Eye (tissue), 1 donor: ENCODE measurements at regions not wholly inside any gene's neighbourhood (a gene's known extent, or its start where the extent isn't known, plus 50 kb on each side); places are given as distances from the start of the nearest gene placed in this dataset.
A peak's percentile ranks its signal among the peaks of the same experiment; 100 is the strongest.

ENCODE experiments used
- DNase-seq: peaks from one replicate; pipeline ENCODE4 v3.0.0-alpha.2; 2015

GRCh38 chr15:62757535-62757934 lies 285.0 kb upstream of the TPM1 start:
- DNase-seq: peak; percentile 32

DNA sequence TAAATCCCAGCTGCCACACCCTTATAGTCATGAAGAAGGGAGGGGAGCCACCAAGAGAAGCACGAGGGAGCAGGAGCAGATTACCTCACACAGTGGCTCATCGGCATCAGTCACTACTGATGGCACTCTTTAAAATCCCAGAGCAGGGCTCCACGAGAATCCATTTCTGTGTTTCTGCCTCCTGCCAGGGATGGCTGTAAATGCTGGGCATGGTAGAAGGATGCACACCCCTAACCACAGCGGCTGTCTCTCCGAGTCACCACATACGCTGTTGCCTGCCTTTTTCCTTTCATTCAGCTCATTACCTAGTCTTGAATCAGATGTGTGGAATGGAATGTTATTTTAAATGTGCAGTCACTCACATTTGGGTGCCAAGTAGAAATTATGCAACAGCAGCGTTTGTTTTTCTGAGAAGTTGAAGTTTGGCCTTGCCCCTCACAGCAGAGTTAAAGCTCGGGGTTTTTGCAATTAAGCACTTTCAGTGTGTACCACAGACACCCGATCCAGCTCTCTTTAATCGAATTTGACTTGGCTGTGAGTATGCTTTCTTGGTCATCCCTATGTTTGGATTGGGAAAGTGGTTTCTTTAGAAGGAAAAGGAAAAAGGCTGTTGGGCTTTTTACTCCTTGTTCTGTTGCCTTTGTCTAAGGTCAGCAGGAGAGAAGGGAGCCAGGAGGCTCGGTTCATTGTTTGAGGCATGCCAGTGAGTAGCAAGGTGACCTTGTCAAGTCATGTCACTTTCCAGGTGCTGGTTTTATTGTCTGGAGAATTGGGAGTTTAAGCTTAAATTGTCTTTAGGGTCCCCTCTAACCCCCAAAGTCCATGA lies 284.2 kb upstream of the TPM1 start:
- DNase-seq: peak; percentile 86

GRCh38 chr15:62758952-62759349 lies 283.6 kb upstream of the TPM1 start:
- DNase-seq: no peak

- no peak for DNase-seq
These were observed 282.0 kb upstream of the TPM1 start for GRCh38 chr15:62760538-62760937.

DNA sequence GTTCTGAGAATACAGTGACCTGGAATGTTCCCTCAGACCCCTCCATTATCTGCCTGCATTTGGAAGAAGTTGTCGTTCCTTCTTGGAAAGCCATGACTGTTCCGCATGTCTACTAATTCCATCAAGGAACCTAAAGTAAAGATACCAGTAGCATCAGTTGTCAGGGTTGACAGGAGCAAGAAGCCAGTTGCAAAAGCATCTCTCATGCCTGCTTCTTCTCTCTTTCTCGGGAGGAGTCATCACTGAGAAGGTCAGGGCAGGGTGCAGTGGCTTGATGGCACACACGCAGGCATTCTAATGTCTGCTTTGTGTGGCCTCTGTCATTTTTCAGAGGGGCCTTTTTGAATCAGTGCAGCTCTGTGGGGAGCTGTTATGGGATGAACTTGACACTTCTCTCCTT lies 276.6 kb upstream of the TPM1 start:
- no peak for DNase-seq

- no peak for DNase-seq
These were observed 275.9 kb upstream of the TPM1 start for GRCh38 chr15:62766599-62766998.

DNA sequence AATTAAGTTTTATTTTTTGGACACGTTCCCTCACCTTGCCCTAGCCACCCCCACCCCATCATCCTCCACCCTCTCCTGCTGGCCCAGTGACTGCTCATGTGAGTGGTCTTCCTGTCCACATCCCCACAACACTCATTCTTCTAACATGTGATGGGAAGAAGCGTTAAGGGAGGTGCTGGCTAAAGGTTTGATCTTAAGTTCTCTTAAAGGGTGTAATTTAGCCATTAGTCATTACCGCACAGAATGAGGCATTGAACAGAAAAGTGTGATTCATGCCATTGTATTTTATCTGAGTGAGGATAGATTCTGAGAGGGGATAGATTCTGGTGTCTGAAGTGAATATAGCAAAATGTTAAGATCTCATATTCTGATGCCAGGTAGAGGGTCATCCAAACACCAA lies 272.9 kb upstream of the TPM1 start:
- DNase-seq: no peak

DNA sequence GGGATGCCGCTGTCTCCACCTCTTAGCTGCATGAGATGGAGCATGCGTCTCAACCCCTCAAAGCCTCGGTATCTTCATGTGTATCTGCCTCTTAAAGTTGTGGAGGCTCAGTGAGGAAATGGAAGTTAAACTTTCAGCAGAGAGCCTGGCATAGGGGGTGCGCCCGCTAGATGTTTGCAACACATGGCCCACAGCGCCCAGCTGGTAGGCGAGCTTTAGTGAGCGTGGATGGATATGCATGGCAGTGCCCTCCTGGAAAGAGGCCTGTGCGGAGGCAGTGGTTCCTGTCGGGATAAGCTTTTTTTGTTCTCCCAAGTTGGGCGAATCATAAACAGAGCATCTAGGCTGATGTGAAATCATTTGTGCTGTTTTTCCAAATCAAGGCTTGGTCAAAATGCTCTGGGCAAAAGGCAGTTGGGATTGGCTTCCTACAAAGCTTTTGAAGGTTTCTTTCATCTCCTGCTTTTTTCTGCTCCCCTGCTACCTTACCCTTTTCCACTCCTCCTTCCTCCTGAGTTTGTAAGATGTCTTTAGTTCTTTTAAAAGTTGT lies 272.4 kb upstream of the TPM1 start:
- DNase-seq: no peak

DNA sequence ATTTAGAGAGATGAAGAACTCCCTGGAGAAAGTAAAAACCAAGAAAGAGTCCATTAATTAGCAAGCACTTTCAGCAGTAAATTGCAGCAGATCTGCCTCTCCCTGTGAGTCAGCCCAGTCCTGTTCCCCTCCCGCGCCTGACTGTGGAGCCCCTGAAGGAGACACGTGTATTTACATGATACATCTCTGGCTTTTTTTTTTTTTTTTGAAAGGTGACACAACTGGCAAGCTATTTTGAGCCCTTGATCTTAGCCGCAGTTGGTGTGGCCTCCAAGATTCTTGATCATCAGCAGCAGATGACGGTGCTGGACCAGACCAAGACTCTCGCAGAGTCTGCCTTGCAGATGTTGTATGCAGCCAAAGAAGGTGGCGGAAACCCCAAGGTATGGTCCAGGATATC lies 271.8 kb upstream of the TPM1 start:
- no peak for DNase-seq

DNA sequence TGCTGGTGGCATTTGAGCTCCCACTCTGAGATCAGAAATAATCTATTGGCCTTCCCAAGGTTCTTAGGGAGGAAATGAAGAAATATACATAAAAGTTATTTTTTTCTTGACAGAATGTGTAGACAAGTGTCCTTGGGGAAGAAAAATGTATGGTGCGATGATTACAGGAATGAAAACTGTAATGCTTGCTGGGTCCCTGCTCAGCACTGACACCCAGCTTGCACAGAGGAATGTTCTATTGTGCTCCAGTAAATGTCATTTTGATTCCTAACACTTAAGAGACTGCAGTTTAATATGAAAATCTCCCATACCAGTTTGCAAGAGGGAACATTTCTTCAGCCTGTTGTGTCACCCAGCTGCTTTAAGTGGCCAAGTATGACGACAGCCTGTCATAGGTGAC lies 271.3 kb upstream of the TPM1 start:
- no peak for DNase-seq

GRCh38 chr15:62773369-62774165 lies 269.0 kb upstream of the TPM1 start:
- DNase-seq: no peak

- no peak for DNase-seq
These were observed 266.6 kb upstream of the TPM1 start for GRCh38 chr15:62775932-62776331.

DNA sequence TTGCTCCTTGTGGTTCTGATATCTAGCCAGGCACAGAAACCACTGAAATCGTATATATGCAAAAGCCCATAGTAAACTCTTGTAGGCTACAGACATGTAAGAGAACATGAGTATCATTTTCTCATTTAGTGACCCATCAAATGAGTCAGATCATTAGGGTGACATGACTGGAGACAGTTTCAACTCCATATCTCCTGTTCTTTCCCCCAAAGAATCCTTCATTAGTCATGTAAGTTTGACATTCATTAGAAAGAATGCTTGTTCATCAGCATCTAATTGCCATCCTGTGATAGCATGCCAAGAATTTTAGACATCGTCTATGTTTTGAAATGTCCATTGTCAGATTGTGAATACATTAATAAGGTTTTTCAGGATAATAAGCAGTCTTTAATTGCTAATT lies 264.9 kb upstream of the TPM1 start:
- DNase-seq: peak; percentile 61

DNA sequence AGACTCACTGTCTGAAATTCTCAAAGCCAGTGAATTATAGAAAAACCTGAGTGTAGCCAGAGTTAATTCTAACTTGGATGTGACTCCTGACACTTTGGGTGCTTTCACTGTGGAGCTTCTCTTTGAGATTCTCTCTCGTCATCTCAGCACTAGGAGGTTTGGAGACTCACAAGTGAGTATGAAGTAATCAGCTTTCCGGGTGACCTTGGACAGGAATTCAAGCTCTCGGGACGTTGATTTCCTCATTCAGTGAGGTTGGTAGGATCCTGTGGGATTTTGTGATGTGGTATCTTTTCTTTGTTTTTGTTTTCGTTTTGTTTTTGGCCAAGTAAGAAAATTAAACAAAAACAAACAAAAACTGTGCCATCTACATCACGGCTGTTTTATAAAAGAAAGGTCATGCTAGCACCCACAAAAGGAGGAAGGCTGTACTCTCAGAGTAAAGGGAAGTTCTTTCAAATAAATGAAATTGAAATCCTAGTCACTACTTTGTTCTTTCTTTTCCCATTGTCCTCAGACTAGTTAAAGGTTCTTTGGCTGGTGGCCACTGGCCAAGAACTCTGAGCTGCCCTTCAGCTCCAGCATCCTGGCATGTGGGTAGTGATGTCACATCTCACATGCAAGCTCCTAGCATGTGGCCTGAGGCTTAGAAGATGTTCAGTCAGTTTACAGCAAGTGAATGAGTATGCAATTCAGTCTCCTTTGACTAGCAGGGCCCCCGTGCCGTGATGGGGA lies 263.3 kb upstream of the TPM1 start:
- no peak for DNase-seq

DNA sequence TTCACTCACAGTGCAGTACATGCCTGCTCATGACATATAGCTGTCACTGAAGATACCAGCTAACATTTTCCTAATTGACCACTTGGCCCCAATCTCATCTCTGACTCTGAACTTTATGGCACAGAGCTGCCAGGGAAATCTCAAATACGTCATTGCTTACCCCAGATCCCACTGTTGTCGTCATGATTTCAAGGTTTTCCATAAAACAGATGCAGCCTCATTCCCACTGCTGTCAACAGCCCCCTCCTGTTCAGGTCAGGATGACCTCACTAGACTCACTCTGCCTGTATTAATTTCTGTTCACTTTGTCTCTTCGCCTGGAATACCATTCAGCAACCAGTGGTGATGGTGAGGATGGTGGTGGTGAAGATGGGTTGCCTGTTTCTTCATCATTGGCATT lies 262.6 kb upstream of the TPM1 start:
- no peak for DNase-seq

DNA sequence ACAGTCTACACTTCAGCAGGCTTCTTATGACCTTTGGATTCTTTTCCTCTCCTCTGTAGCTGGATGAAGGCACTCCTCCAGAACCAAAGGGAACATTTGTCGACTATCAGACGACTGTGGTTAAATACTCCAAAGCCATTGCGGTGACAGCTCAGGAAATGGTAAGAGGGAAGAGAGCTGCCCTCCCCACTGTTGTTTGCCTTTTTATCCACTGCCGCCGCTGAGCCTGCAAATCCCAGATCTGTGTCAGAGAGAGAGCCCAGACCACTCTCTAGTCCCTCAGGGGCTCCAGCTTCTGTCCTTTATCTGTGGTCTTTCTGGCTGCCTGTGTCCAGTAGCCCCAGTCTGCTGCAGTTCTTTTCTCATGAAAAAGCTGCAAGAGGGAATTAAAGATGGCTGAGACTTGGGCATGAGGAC lies 261.5 kb upstream of the TPM1 start:
- DNase-seq: no peak

GRCh38 chr15:62782071-62782841 lies 260.3 kb upstream of the TPM1 start:
- DNase-seq: peak; percentile 90

DNA sequence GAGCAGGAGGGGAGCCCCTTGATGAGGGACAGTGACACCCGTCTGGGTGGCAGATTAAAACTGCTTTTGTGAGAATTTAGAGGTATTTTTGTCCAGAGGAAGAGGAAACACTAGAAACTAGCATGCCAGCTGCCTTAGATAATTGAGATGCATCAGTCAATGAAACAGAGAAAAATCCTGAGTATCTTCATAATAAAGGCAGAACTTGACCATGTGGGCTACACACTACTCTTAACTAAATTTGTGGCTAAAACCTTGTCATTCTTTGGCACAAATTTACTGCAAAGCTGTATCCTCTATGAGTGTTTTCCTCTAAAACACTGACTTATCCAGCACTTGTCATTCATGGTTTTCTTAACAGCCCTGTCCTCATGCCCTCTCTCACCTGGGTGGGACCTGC lies 259.7 kb upstream of the TPM1 start:
- DNase-seq: no peak

DNA sequence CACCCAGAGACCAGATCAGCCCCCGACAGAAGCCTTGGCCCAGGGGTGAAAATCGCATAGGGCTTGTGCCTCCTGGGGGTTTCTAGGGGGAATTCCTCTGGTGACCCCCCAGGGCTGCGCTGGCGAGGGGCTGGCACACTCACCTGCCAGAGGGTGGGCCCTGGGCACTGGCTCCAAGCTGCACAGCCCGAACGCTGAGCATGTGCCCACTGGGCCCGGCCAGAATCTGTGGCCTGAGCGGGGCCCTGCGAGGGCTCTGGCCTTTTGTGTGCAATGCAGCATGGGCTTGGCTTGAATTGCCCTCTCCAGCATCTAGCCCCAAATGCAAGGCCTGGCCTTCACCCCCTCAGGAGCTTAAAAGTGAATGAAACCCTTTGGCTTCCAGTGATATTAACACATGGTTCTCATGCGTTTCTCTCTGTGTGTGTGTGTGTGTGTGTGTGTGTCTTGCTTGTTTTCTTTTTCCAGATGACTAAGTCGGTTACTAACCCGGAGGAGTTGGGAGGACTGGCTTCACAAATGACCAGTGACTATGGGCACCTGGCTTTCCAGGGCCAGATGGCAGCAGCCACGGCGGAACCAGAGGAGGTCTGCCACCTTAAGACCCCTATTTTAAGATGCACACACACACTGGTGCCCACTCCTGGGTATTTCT lies 259.1 kb upstream of the TPM1 start:
- DNase-seq: no peak

- no peak for DNase-seq
These were observed 256.4 kb upstream of the TPM1 start for GRCh38 chr15:62785881-62786828.

- peak; percentile 18 for DNase-seq
These were observed 255.1 kb upstream of the TPM1 start for GRCh38 chr15:62787401-62787800.
